HCT116 (cell line): ENCODE measurements at regions not wholly inside any gene's neighbourhood (a gene's known extent, or its start where the extent isn't known, plus 50 kb on each side); places are given as distances from the start of the nearest gene placed in this dataset.

Experiments used
- CEBPB ChIP-seq: IDR thresholded peaks from 2 replicates; pipeline ENCODE4 v1.6.1; 2012; ENCODE audit warnings: low read depth
- EGR1 ChIP-seq: IDR thresholded peaks from 2 replicates; pipeline ENCODE4 v1.6.1; 2012; ENCODE audit warnings: low read depth
- EZH2 ChIP-seq: fragments of 200-600 bp; sonication (generic); IDR thresholded peaks from 2 replicates; pipeline ENCODE4 v1.6.1; 2017; ENCODE audit warnings: antibody characterized with exemption, mixed run types
- EZH2phosphoT487 ChIP-seq: fragments of 200-600 bp; IDR thresholded peaks from 2 replicates; pipeline ENCODE4 v1.6.1; 2018; ENCODE audit warnings: antibody characterized with exemption, borderline replicate concordance
- JUND ChIP-seq: IDR thresholded peaks from 2 replicates; pipeline ENCODE4 v1.6.1; 2012
- POLR2A ChIP-seq: IDR thresholded peaks from 2 replicates; pipeline ENCODE4 v1.7.0; 2011; ENCODE audit warnings: borderline replicate concordance; ENCODE audit not compliant: insufficient read depth, insufficient read length; ENCODE audit errors: extremely low read depth
- POLR2AphosphoS5 ChIP-seq: IDR thresholded peaks from 2 replicates; pipeline ENCODE4 v1.6.1; 2011; ENCODE audit warnings: mild to moderate bottlenecking, low read depth, low read length, moderate library complexity
- REST ChIP-seq: IDR thresholded peaks from 2 replicates; pipeline ENCODE4 v1.6.1; 2012; ENCODE audit warnings: low read depth
- SP1 ChIP-seq: IDR thresholded peaks from 2 replicates; pipeline ENCODE4 v1.6.1; 2012; ENCODE audit warnings: low read depth
- TCF7L2 ChIP-seq: IDR thresholded peaks from 2 replicates; pipeline ENCODE4 v1.7.0; 2011; ENCODE audit warnings: borderline replicate concordance, inconsistent platforms; ENCODE audit not compliant: insufficient read depth, insufficient read length; ENCODE audit errors: extremely low read depth
- ZFX ChIP-seq: fragments of 450-650 bp; IDR thresholded peaks from 2 replicates; pipeline ENCODE4 v1.6.1; 2017
- TF ChIP-seq, protein P1 (sequence below), 3 experiments: fragments of 200-600 bp in 1 of 3; sonication (generic) in 1 of 3; IDR thresholded peaks in 2 of 3; conservative IDR thresholded peaks in 1 of 3; 2 replicates each; pipeline ENCODE4 v1.5.1; 2012 to 2017; ENCODE audit warnings: low read depth in 2 of 3, low read length in 2 of 3, antibody characterized with exemption in 1 of 3, borderline replicate concordance in 1 of 3, control low read depth in 1 of 3, mild to moderate bottlenecking in 1 of 3, mixed read lengths in 1 of 3, mixed run types in 1 of 3, moderate library complexity in 1 of 3; ENCODE audit not compliant: insufficient read depth in 1 of 3
- TF ChIP-seq, protein P2 (sequence below): IDR thresholded peaks from 2 replicates; pipeline ENCODE4 v1.6.1; 2011; ENCODE audit warnings: mild to moderate bottlenecking, low read length, moderate library complexity; ENCODE audit not compliant: insufficient replicate concordance; ENCODE audit errors: extremely low read depth
- TF ChIP-seq, protein P3 (sequence below): IDR thresholded peaks from 2 replicates; pipeline ENCODE4 v1.6.1; 2012

GRCh38 chr17:22671110-22671509, 978.8 kb downstream of the KCNJ18 start:
- no peak for TF ChIP-seq EGR1
- no peak for TF ChIP-seq POLR2A
- TF ChIP-seq, protein P1, sequence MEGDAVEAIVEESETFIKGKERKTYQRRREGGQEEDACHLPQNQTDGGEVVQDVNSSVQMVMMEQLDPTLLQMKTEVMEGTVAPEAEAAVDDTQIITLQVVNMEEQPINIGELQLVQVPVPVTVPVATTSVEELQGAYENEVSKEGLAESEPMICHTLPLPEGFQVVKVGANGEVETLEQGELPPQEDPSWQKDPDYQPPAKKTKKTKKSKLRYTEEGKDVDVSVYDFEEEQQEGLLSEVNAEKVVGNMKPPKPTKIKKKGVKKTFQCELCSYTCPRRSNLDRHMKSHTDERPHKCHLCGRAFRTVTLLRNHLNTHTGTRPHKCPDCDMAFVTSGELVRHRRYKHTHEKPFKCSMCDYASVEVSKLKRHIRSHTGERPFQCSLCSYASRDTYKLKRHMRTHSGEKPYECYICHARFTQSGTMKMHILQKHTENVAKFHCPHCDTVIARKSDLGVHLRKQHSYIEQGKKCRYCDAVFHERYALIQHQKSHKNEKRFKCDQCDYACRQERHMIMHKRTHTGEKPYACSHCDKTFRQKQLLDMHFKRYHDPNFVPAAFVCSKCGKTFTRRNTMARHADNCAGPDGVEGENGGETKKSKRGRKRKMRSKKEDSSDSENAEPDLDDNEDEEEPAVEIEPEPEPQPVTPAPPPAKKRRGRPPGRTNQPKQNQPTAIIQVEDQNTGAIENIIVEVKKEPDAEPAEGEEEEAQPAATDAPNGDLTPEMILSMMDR (IDR thresholded peaks at IDR 0.05 in 2 of 3, conservative IDR thresholded peaks at IDR 0.05 in 1 of 3; ENCODE audit: borderline replicate concordance in 1 of 3, insufficient read depth in 1 of 3, low read depth in 2 of 3, low read length in 2 of 3), result no peak
- no peak for TF ChIP-seq POLR2AphosphoS5
- TF ChIP-seq EZH2, result no peak
- TF ChIP-seq REST, result no peak
- TF ChIP-seq, protein P2, sequence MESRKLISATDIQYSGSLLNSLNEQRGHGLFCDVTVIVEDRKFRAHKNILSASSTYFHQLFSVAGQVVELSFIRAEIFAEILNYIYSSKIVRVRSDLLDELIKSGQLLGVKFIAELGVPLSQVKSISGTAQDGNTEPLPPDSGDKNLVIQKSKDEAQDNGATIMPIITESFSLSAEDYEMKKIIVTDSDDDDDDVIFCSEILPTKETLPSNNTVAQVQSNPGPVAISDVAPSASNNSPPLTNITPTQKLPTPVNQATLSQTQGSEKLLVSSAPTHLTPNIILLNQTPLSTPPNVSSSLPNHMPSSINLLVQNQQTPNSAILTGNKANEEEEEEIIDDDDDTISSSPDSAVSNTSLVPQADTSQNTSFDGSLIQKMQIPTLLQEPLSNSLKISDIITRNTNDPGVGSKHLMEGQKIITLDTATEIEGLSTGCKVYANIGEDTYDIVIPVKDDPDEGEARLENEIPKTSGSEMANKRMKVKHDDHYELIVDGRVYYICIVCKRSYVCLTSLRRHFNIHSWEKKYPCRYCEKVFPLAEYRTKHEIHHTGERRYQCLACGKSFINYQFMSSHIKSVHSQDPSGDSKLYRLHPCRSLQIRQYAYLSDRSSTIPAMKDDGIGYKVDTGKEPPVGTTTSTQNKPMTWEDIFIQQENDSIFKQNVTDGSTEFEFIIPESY, result no peak
- TF ChIP-seq CEBPB, result no peak
- TF ChIP-seq SP1, result no peak
- TF ChIP-seq, protein P3, sequence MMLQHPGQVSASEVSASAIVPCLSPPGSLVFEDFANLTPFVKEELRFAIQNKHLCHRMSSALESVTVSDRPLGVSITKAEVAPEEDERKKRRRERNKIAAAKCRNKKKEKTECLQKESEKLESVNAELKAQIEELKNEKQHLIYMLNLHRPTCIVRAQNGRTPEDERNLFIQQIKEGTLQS, result no peak
- no peak for TF ChIP-seq TCF7L2
- no peak for TF ChIP-seq JUND
- no peak for TF ChIP-seq EZH2phosphoT487
- TF ChIP-seq ZFX, result no peak
